ENCODE measurements at regions not wholly inside any gene's neighbourhood (a gene's known extent, or its start where the extent isn't known, plus 50 kb on each side); places are given as distances from the start of the nearest gene placed in this dataset.

GRCh38 chr3:159796744-159797143 is 191.9 kb upstream of the IL12A start:
- H3K27me3 Mint-ChIP-seq (ENCODE audit: insufficient read depth): peaks cover 3% of the 10 kb centered on the region
- H3K9me3 ChIP-seq (ENCODE audit: control insufficient read depth, low read length): no peaks in the 10 kb centered on the region
- no peaks in the 10 kb centered on the region for H3K27me3 ChIP-seq (ENCODE audit: control insufficient read depth, insufficient read depth, low read length, poor library complexity, severe bottlenecking)
- H3K27ac Mint-ChIP-seq: no peak overlapping the region
- 100% methylated on average over 1 of the region's 1 CpG; no CpG with 5 or more reads in 1 of the 2 experiments for WGBS, 2 experiments (ENCODE audit: insufficient coverage in 1 of 2, insufficient read length in 1 of 2)
- no peaks in the 10 kb centered on the region for H3K36me3 ChIP-seq (ENCODE audit: control insufficient read depth, insufficient read depth, low read length)
- no peak for TF ChIP-seq CTCF (conservative IDR thresholded peaks at IDR 0.05)
- H3K4me3 ChIP-seq (ENCODE audit: low read length): no peak overlapping the region
- no peaks in the 10 kb centered on the region for H3K36me3 Mint-ChIP-seq (ENCODE audit: low read depth)
- H3K4me1 Mint-ChIP-seq: no peaks in the 10 kb centered on the region
- H3K4me1 ChIP-seq (ENCODE audit: control insufficient read depth, insufficient read depth, low read length): no peaks in the 10 kb centered on the region
- no peak overlapping the region for H3K9ac ChIP-seq (ENCODE audit: extremely low read depth, low read length, poor library complexity, severe bottlenecking)
- no peak overlapping the region for H3K4me3 Mint-ChIP-seq
- H3K9me3 Mint-ChIP-seq: no peaks in the 10 kb centered on the region
- no peak for DNase-seq
- no peak overlapping the region for H3K27ac ChIP-seq (ENCODE audit: low read depth, low read length)

DNA sequence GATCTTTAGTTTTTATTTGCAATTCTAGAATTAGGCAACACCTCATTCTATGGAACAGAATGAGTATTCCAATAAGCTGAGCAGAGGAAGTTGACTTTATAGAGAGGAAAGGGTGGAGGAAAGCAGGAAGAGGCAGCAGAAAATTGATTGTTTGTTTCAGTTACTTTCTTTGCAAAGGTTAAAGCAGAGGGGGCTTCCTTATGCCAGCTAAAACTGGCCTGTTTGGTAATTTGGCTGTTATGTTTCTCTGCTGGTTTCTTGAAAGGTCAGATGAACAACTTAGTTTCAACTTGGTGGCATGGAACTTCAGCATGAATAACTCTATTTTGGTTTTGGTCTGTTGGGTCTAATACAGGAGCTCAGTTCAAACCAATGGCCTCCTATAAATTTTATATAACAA is 190.9 kb upstream of the IL12A start:
- H3K36me3 Mint-ChIP-seq (ENCODE audit: low read depth): no peaks in the 10 kb centered on the region
- no peaks in the 10 kb centered on the region for H3K9me3 Mint-ChIP-seq
- no peaks in the 10 kb centered on the region for H3K36me3 ChIP-seq (ENCODE audit: control insufficient read depth, insufficient read depth, low read length)
- H3K9me3 ChIP-seq (ENCODE audit: control insufficient read depth, low read length): no peaks in the 10 kb centered on the region
- no peak for TF ChIP-seq CTCF (conservative IDR thresholded peaks at IDR 0.05)
- H3K27ac ChIP-seq (ENCODE audit: low read depth, low read length): no peak overlapping the region
- H3K9ac ChIP-seq (ENCODE audit: extremely low read depth, low read length, poor library complexity, severe bottlenecking): no peak overlapping the region
- H3K4me1 ChIP-seq (ENCODE audit: control insufficient read depth, insufficient read depth, low read length): no peaks in the 10 kb centered on the region
- no peak overlapping the region for H3K27ac Mint-ChIP-seq
- no peaks in the 10 kb centered on the region for H3K27me3 ChIP-seq (ENCODE audit: control insufficient read depth, insufficient read depth, low read length, poor library complexity, severe bottlenecking)
- H3K27me3 Mint-ChIP-seq (ENCODE audit: insufficient read depth): peaks cover 9% of the 10 kb centered on the region
- no peaks in the 10 kb centered on the region for H3K4me1 Mint-ChIP-seq
- H3K4me3 Mint-ChIP-seq: no peak overlapping the region
- H3K4me3 ChIP-seq (ENCODE audit: low read length): no peak overlapping the region
- no peak for DNase-seq

- Histone ChIP-seq H3K36me3 (ENCODE audit: control insufficient read depth, insufficient read depth, low read length) (no peaks in the 10 kb centered on the region), H3K4me1 (ENCODE audit: control insufficient read depth, insufficient read depth, low read length) (no peaks in the 10 kb centered on the region), H3K27ac (ENCODE audit: low read depth, low read length) (no peak overlapping the region), H3K27me3 (ENCODE audit: control insufficient read depth, insufficient read depth, low read length, poor library complexity, severe bottlenecking) (no peaks in the 10 kb centered on the region), H3K4me3 (ENCODE audit: low read length) (no peak overlapping the region), H3K9ac (ENCODE audit: extremely low read depth, low read length, poor library complexity, severe bottlenecking) (no peak overlapping the region), H3K9me3 (ENCODE audit: control insufficient read depth, low read length) (no peaks in the 10 kb centered on the region)
- Mint-ChIP-seq H3K4me1 (no peaks in the 10 kb centered on the region), H3K36me3 (ENCODE audit: low read depth) (no peaks in the 10 kb centered on the region), H3K27me3 (ENCODE audit: insufficient read depth) (peaks cover 21% of the 10 kb centered on the region), H3K27ac (no peak overlapping the region), H3K4me3 (no peak overlapping the region), H3K9me3 (no peaks in the 10 kb centered on the region)
- no peak for TF ChIP-seq CTCF (conservative IDR thresholded peaks at IDR 0.05)
- no peak for DNase-seq
- WGBS, 2 experiments (ENCODE audit: insufficient coverage in 1 of 2, insufficient read length in 1 of 2): 84% methylated on average over 2 of the region's 2 CpGs; no CpG with 5 or more reads in 1 of the 2 experiments
Observed at GRCh38 chr3:159798951-159799350, 189.7 kb upstream of the IL12A start.

Measured in endodermal cell (in vitro differentiated cells).